Keratinocyte (primary cell): ENCODE measurements at regions not wholly inside any gene's neighbourhood (a gene's known extent, or its start where the extent isn't known, plus 50 kb on each side); places are given as distances from the start of the nearest gene placed in this dataset.

Experiments used
- DNase-seq: peaks from one replicate; pipeline ENCODE4 v3.0.0-alpha.2; 2011; ENCODE audit warnings: low read depth, missing footprints, low spot score
- FAIRE-seq: peaks from 2 replicates; lab custom pipeline; 2011; peaks lifted over from hg19 to GRCh38; lab: Jason Lieb, UNC
- H2AFZ ChIP-seq: 2 replicates; pipeline ENCODE4 v1.6.0; 2012; ENCODE audit warnings: low read length, control low read depth, inconsistent platforms; ENCODE audit not compliant: control insufficient read depth
- H3K27ac ChIP-seq: 2 replicates; pipeline ENCODE4 v1.5.1; 2011; ENCODE audit warnings: low read length; ENCODE audit not compliant: control insufficient read depth, insufficient read depth
- H3K27me3 ChIP-seq: 3 replicates; pipeline ENCODE4 v1.6.0; 2011; ENCODE audit warnings: low read length; ENCODE audit not compliant: control insufficient read depth, insufficient read depth; ENCODE audit errors: extremely low read depth
- H3K36me3 ChIP-seq, 2 experiments: 2 replicates in 1 of 2; 3 replicates in 1 of 2; pipeline ENCODE4 v1.5.1; 2011; ENCODE audit warnings: low read length in 2 of 2, mild to moderate bottlenecking in 1 of 2; ENCODE audit not compliant: control insufficient read depth in 2 of 2, insufficient read depth in 2 of 2; ENCODE audit errors: extremely low read depth in 1 of 2
- H3K4me1 ChIP-seq: 3 replicates; pipeline ENCODE4 v1.5.1; 2011; ENCODE audit warnings: low read length; ENCODE audit not compliant: control insufficient read depth, insufficient read depth; ENCODE audit errors: extremely low read depth
- H3K4me2 ChIP-seq: 3 replicates; pipeline ENCODE4 v1.6.0; 2011; ENCODE audit warnings: low read depth, low read length; ENCODE audit not compliant: control insufficient read depth, insufficient read depth; ENCODE audit errors: extremely low read depth
- H3K4me3 ChIP-seq, 3 experiments: fragments of 200-600 bp in 1 of 3; sonication (generic) in 1 of 3; 2 replicates in 2 of 3; 3 replicates in 1 of 3; pipeline ENCODE4 v1.5.1; 2011 to 2016; ENCODE audit warnings: low read length in 3 of 3, mild to moderate bottlenecking in 3 of 3, control low read depth in 2 of 3, inconsistent platforms in 1 of 3, low read depth in 1 of 3, mixed read lengths in 1 of 3, mixed run types in 1 of 3, moderate library complexity in 1 of 3; ENCODE audit not compliant: control insufficient read depth in 2 of 3, insufficient read depth in 2 of 3; ENCODE audit errors: extremely low read depth in 1 of 3
- H3K79me2 ChIP-seq: 2 replicates; pipeline ENCODE4 v1.6.0; 2012; ENCODE audit warnings: low read length; ENCODE audit not compliant: control insufficient read depth, insufficient read depth
- H3K9ac ChIP-seq: 3 replicates; pipeline ENCODE4 v1.6.0; 2011; ENCODE audit warnings: low read length; ENCODE audit not compliant: control insufficient read depth, insufficient read depth; ENCODE audit errors: extremely low read depth
- H3K9me1 ChIP-seq: 3 replicates; pipeline ENCODE4 v1.6.0; 2011; ENCODE audit warnings: low read length; ENCODE audit not compliant: control insufficient read depth, insufficient read depth; ENCODE audit errors: extremely low read depth
- H3K9me3 ChIP-seq: 2 replicates; pipeline ENCODE4 v1.5.1; 2012; ENCODE audit warnings: low read depth, low read length; ENCODE audit not compliant: control insufficient read depth
- H4K20me1 ChIP-seq: 3 replicates; pipeline ENCODE4 v1.6.0; 2011; ENCODE audit warnings: low read length; ENCODE audit not compliant: control insufficient read depth, insufficient read depth; ENCODE audit errors: extremely low read depth
- EZH2 ChIP-seq: IDR thresholded peaks from one replicate; pipeline ENCODE4 v1.6.1; 2012; ENCODE audit warnings: inconsistent platforms, mild to moderate bottlenecking, low read length, moderate library complexity
- dilution Hi-C: fragments of 300-500 bp; cut with MboI; formaldehyde crosslinking; loops from one replicate; pipeline ENCODE4 v1.7.0; 2020; ENCODE audit warnings: low sequenced_read_pairs; ENCODE audit not compliant: extremely low pct_ligation_motif_present
- TF ChIP-seq, protein P1 (sequence below), 3 experiments: IDR thresholded peaks in 1 of 3; conservative IDR thresholded peaks in 1 of 3; optimal IDR thresholded peaks in 1 of 3; 2 replicates in 2 of 3; 3 replicates in 1 of 3; pipeline versions ENCODE3 to v1.5.1; 2011; ENCODE audit warnings: low read length in 3 of 3, mild to moderate bottlenecking in 3 of 3, moderate library complexity in 2 of 3, control low read depth in 1 of 3, inconsistent platforms in 1 of 3; ENCODE audit not compliant: insufficient read depth in 2 of 3; ENCODE audit errors: extremely low read depth in 1 of 3

DNA sequence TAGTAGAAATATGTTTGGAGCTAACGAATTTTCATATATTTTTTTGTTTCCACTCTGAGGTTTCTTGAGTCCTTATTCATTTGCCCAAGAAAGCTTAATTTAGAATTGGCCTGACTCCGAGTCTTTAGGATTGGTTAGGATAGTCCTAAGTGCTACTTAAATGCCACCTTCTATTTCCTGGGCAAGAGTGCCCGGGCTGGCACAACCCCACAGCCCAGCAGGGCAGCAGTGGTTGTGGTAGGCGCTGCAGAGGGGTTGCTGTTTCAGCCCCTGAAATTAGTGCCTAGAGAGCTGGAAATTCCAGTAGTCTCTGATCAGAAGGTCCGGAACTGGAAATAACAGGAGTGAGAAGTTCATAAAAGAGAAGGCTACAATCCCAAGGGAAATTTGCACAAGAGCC lies 139.4 kb upstream of the TENT5A start:
- Histone ChIP-seq H3K9ac (no peak overlapping the region), H4K20me1 (no peaks in the 10 kb centered on the region), H3K9me3 (no peaks in the 10 kb centered on the region), H3K79me2 (no peaks in the 10 kb centered on the region), H3K27ac (no peak overlapping the region), H3K36me3 (no peaks in the 10 kb centered on the region), H3K9me1 (no peaks in the 10 kb centered on the region), H2AFZ (no peak overlapping the region), H3K4me2 (no peak overlapping the region), H3K4me1 (no peaks in the 10 kb centered on the region), H3K27me3 (no peaks in the 10 kb centered on the region), H3K4me3 (no peak overlapping the region)
- no peak for DNase-seq
- no peak for FAIRE-seq
- dilution Hi-C loops, result no loop called here
- TF ChIP-seq, protein P1, sequence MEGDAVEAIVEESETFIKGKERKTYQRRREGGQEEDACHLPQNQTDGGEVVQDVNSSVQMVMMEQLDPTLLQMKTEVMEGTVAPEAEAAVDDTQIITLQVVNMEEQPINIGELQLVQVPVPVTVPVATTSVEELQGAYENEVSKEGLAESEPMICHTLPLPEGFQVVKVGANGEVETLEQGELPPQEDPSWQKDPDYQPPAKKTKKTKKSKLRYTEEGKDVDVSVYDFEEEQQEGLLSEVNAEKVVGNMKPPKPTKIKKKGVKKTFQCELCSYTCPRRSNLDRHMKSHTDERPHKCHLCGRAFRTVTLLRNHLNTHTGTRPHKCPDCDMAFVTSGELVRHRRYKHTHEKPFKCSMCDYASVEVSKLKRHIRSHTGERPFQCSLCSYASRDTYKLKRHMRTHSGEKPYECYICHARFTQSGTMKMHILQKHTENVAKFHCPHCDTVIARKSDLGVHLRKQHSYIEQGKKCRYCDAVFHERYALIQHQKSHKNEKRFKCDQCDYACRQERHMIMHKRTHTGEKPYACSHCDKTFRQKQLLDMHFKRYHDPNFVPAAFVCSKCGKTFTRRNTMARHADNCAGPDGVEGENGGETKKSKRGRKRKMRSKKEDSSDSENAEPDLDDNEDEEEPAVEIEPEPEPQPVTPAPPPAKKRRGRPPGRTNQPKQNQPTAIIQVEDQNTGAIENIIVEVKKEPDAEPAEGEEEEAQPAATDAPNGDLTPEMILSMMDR (optimal IDR thresholded peaks at IDR 0.05 in 1 of 3, IDR thresholded peaks at IDR 0.05 in 1 of 3, conservative IDR thresholded peaks at IDR 0.05 in 1 of 3; ENCODE audit: extremely low read depth in 1 of 3, insufficient read depth in 2 of 3, low read length in 3 of 3), result no peak
- TF ChIP-seq EZH2, result no peak

DNA sequence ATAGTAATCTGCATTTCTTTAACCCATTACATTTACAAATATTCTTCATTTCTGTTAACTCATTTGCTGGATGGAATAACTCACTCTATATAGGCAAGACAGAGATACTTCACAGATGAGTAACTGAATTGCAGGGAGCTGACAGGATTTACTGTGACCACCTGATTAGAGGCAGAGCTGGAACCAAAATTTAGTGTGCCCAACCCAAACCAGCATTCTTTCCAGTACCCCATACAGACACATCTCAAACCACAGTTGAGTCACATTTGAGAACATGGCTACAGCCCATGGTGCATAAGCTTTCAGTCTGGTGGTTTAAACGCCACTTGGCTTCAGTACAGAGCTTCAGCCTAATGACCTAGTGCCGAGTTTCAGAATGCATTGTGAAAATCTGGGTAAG lies 138.4 kb upstream of the TENT5A start:
- H3K9me3 ChIP-seq, result no peaks in the 10 kb centered on the region
- TF ChIP-seq, protein P1 (optimal IDR thresholded peaks at IDR 0.05 in 1 of 3, IDR thresholded peaks at IDR 0.05 in 1 of 3, conservative IDR thresholded peaks at IDR 0.05 in 1 of 3; ENCODE audit: extremely low read depth in 1 of 3, insufficient read depth in 2 of 3, low read length in 3 of 3), result no peak
- no peak for TF ChIP-seq EZH2
- H3K9ac ChIP-seq, result no peak overlapping the region
- H2AFZ ChIP-seq, result no peak overlapping the region
- DNase-seq, result no peak
- H3K36me3 ChIP-seq, result no peaks in the 10 kb centered on the region
- no peak overlapping the region for H3K4me3 ChIP-seq
- dilution Hi-C loops, result no loop called here
- H3K4me1 ChIP-seq, result no peaks in the 10 kb centered on the region
- H3K79me2 ChIP-seq, result no peaks in the 10 kb centered on the region
- no peaks in the 10 kb centered on the region for H4K20me1 ChIP-seq
- FAIRE-seq, result no peak
- no peak overlapping the region for H3K4me2 ChIP-seq
- no peak overlapping the region for H3K27ac ChIP-seq
- H3K9me1 ChIP-seq, result no peaks in the 10 kb centered on the region
- H3K27me3 ChIP-seq, result no peaks in the 10 kb centered on the region
